PC-3 (cell line): ENCODE measurements at regions not wholly inside any gene's neighbourhood (a gene's known extent, or its start where the extent isn't known, plus 50 kb on each side); places are given as distances from the start of the nearest gene placed in this dataset.

Source experiments
- ATAC-seq: fragments of 200-7000 bp; cut with Tn5 transposase; 2 replicates; pipeline ENCODE4 v1.9.1; 2020; ENCODE audit warnings: mild to moderate bottlenecking, moderate library complexity
- BruUV-seq: library from RNA; stranded (reverse); fragments of 400-500 nt; replicated peaks from 2 replicates; lab custom pipeline; 2021; lab: Mats Ljungman, UMichigan
- CTCF ChIA-PET: fragments of 300-600 bp; sonication (Branson Sonifier 250); formaldehyde crosslinking; loops from one replicate; lab custom pipeline; 2022; ENCODE audit warnings: antibody characterized with exemption; lab: Charles Lee
- POLR2A ChIA-PET: fragments of 300-600 bp; sonication (Branson Sonifier 250); formaldehyde crosslinking; loops from one replicate; lab custom pipeline; 2022; ENCODE audit warnings: antibody characterized with exemption; ENCODE audit not compliant: unreplicated experiment; lab: Charles Lee
- DNase-seq: peaks from one replicate; pipeline ENCODE4 v3.0.0-alpha.2; 2015
- H2AFZ ChIP-seq: fragments of 300-600 bp; sonication (generic); 2 replicates; pipeline ENCODE4 v1.6.0; 2016; ENCODE audit warnings: antibody characterized with exemption, low read length
- H3F3A ChIP-seq: fragments of 300-600 bp; sonication (generic); one replicate; pipeline ENCODE4 v1.6.0; 2017; ENCODE audit warnings: antibody characterized with exemption, low read length, control low read depth, mild to moderate bottlenecking; ENCODE audit not compliant: unreplicated experiment
- H3K27ac ChIP-seq: fragments of 300-600 bp; sonication (generic); 2 replicates; pipeline ENCODE4 v1.5.1; 2016; ENCODE audit warnings: mild to moderate bottlenecking, low read length
- H3K27me3 ChIP-seq: fragments of 300-600 bp; sonication (generic); 2 replicates; pipeline ENCODE4 v1.6.1; 2016; ENCODE audit warnings: low read length, mixed read lengths
- H3K36me3 ChIP-seq: fragments of 300-600 bp; sonication (generic); 2 replicates; pipeline ENCODE4 v1.6.1; 2016; ENCODE audit warnings: low read depth, mixed run types, low read length, mixed read lengths
- H3K4me1 ChIP-seq: fragments of 300-600 bp; sonication (generic); 2 replicates; pipeline ENCODE4 v1.5.1; 2016; ENCODE audit warnings: low read length; ENCODE audit not compliant: insufficient read depth
- H3K4me2 ChIP-seq: fragments of 300-600 bp; sonication (generic); 2 replicates; pipeline ENCODE4 v1.6.0; 2016; ENCODE audit warnings: low read length
- H3K4me3 ChIP-seq: fragments of 300-600 bp; sonication (generic); 2 replicates; pipeline ENCODE4 v1.5.1; 2016; ENCODE audit warnings: mild to moderate bottlenecking, low read length, mixed read lengths
- H3K79me2 ChIP-seq: fragments of 300-600 bp; sonication (generic); 2 replicates; pipeline ENCODE4 v1.6.1; 2017; ENCODE audit warnings: low read length, mixed read lengths
- H3K9ac ChIP-seq: fragments of 300-600 bp; sonication (generic); 2 replicates; pipeline ENCODE4 v1.6.0; 2016; ENCODE audit warnings: mild to moderate bottlenecking, low read length
- H3K9me2 ChIP-seq: fragments of 300-600 bp; sonication (generic); replicated peaks from 2 replicates; pipeline ENCODE4 v1.6.1; 2016; ENCODE audit warnings: mixed run types, low read length, mixed read lengths
- H3K9me3 ChIP-seq: fragments of 300-600 bp; sonication (generic); 2 replicates; pipeline ENCODE4 v1.6.1; 2016; ENCODE audit warnings: low read length, mixed read lengths
- H4K20me1 ChIP-seq: fragments of 300-600 bp; sonication (generic); 2 replicates; pipeline ENCODE4 v1.6.1; 2016; ENCODE audit warnings: low read length, mixed read lengths
- EZH2 ChIP-seq: fragments of 300-600 bp; sonication (generic); IDR thresholded peaks from one replicate; pipeline ENCODE4 v1.6.1; 2017; ENCODE audit warnings: antibody characterized with exemption, mild to moderate bottlenecking, low read length; ENCODE audit not compliant: unreplicated experiment
- EZH2phosphoT487 ChIP-seq: fragments of 300-600 bp; sonication (generic); IDR thresholded peaks from 2 replicates; pipeline ENCODE4 v1.6.1; 2018; ENCODE audit warnings: mild to moderate bottlenecking, antibody characterized with exemption, low read length, borderline replicate concordance
- intact Hi-C: fragments of 100-400 bp; cut with micrococcal nuclease; formaldehyde crosslinking; loops from 2 replicates; pipeline ENCODE4 v1.9.0; 2023
- TF ChIP-seq, protein P1 (sequence below): fragments of 300-600 bp; sonication (generic); conservative IDR thresholded peaks from 2 replicates; pipeline ENCODE4 v1.5.1; 2017; ENCODE audit warnings: antibody characterized with exemption, low read depth, mild to moderate bottlenecking, low read length

DNA sequence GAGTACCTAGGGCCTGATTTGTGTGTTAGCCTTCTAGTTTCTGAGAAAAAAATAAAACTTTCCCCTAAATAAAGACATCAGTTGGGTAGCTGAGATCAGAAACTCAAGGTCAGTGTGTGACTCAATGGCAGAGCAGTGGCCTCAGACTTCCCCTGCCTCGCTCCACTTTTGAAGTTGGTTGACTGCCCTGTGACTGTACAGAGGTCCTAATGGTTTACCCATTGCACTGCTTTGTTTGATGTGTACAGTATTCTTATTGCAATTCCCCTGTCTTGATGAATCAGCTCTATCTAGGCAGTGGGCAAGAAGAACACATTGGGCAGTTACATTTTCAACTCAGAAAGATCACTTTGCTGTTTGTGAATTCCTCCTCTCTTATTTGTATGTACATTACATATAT lies 315.7 kb downstream of the KCNS3 start:
- TF ChIP-seq EZH2phosphoT487 (no peak), EZH2 (no peak)
- TF ChIP-seq, protein P1, sequence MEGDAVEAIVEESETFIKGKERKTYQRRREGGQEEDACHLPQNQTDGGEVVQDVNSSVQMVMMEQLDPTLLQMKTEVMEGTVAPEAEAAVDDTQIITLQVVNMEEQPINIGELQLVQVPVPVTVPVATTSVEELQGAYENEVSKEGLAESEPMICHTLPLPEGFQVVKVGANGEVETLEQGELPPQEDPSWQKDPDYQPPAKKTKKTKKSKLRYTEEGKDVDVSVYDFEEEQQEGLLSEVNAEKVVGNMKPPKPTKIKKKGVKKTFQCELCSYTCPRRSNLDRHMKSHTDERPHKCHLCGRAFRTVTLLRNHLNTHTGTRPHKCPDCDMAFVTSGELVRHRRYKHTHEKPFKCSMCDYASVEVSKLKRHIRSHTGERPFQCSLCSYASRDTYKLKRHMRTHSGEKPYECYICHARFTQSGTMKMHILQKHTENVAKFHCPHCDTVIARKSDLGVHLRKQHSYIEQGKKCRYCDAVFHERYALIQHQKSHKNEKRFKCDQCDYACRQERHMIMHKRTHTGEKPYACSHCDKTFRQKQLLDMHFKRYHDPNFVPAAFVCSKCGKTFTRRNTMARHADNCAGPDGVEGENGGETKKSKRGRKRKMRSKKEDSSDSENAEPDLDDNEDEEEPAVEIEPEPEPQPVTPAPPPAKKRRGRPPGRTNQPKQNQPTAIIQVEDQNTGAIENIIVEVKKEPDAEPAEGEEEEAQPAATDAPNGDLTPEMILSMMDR: no peak
- intact Hi-C loops: no loop called here
- Histone ChIP-seq H3K9me2 (no peaks in the 10 kb centered on the region), H3K9ac (no peak overlapping the region), H3K36me3 (no peaks in the 10 kb centered on the region), H3K27ac (no peak overlapping the region), H3K4me1 (no peaks in the 10 kb centered on the region; the same call in 1 of the 2 replicates), H3K4me2 (no peak overlapping the region), H3F3A (no peaks in the 10 kb centered on the region), H3K27me3 (peaks cover 4% of the 10 kb centered on the region; the same call in 1 of the 2 replicates), H3K4me3 (no peak overlapping the region), H2AFZ (no peak overlapping the region), H3K9me3 (no peaks in the 10 kb centered on the region), H3K79me2 (no peaks in the 10 kb centered on the region), H4K20me1 (no peaks in the 10 kb centered on the region)
- DNase-seq: no peak
- POLR2A ChIA-PET: no interaction called here
- no TSS peak for BruUV-seq
- ATAC-seq: no peak
- CTCF ChIA-PET: no interaction called here

DNA sequence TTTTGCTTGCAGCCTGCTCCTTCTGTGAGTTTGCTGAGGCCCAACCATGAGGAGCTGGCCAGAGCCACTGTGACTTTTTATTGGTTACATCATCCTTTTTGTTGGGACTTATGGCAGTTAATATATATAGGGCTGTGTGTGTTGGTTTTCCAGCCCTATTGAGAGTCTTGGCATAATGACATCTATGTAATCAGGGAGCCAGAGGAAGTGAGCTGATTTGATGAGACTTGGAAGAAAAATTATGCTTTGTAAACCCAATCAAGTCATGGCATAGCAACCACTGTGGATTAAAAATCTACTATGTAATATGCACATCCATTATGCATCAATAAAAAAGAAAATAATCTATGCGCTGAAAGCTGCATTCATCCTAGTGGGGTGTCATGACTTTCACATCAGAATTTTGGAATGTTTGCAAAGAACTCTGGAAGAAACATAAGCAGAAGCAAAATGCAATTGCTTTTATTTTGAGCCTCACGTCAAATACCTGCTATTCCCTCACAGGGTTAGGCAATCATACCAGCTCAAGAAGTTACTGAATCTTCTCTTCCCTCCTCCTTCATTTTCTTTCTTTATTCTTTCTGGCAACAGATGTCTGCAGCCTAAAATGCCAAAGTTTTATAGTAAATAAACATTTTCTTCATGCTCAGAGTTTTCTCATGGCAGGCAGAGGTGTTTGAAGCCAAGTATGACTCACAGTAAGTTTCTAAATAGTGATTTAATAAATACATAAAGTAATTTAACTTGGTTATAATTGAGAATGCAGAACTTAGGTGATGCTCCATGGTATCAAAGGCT lies 308.5 kb downstream of the KCNS3 start:
- no TSS peak for BruUV-seq
- H3K9ac ChIP-seq: no peak overlapping the region
- ATAC-seq (no peak), DNase-seq (no peak)
- H4K20me1 ChIP-seq: no peaks in the 10 kb centered on the region
- H3K36me3 ChIP-seq: no peaks in the 10 kb centered on the region
- H3K4me3 ChIP-seq: no peak overlapping the region
- POLR2A ChIA-PET: no interaction called here
- no peak overlapping the region for H2AFZ ChIP-seq
- no peak for TF ChIP-seq EZH2
- TF ChIP-seq, protein P1: no peak
- no peaks in the 10 kb centered on the region for H3K79me2 ChIP-seq
- CTCF ChIA-PET: no interaction called here
- intact Hi-C loops: no loop called here
- H3K9me3 ChIP-seq: no peaks in the 10 kb centered on the region
- H3K4me2 ChIP-seq: no peak overlapping the region
- H3K27me3 ChIP-seq: no peaks in the 10 kb centered on the region
- no peaks in the 10 kb centered on the region for H3K4me1 ChIP-seq
- no peaks in the 10 kb centered on the region for H3K9me2 ChIP-seq
- H3F3A ChIP-seq: no peaks in the 10 kb centered on the region
- H3K27ac ChIP-seq: no peak overlapping the region

DNA sequence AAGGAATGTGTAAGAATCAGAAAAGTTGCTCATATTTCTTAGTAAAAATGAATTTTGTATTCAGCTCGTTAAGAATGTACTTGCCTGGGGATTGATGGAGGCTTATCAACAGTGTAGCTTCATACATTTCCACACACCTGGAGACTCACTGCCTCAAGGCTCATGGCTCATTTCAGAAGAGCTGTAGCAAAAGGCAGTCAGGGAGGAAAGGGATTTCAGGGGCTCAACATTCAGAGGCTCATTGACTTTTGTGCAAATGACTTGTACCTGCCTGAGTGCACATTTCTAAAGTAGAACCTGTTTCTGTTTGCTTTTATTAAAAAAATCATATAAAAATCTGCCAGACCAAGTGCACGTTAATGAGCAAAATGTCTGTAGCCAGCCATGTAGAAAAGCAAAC lies 304.4 kb downstream of the KCNS3 start:
- ChIA-PET CTCF (no interaction called here), POLR2A (no interaction called here)

More for the DNA sequence above, 304.4 kb downstream of the KCNS3 start:
- no peak for DNase-seq
- H3F3A ChIP-seq: no peaks in the 10 kb centered on the region
- H3K79me2 ChIP-seq: no peaks in the 10 kb centered on the region
- no peak overlapping the region for H3K27ac ChIP-seq
- H3K9me2 ChIP-seq: no peaks in the 10 kb centered on the region
- no peaks in the 10 kb centered on the region for H3K9me3 ChIP-seq
- H3K36me3 ChIP-seq: no peaks in the 10 kb centered on the region
- no peaks in the 10 kb centered on the region for H3K27me3 ChIP-seq
- no peak overlapping the region for H2AFZ ChIP-seq
- no TSS peak for BruUV-seq
- TF ChIP-seq, protein P1: no peak
- no peak for TF ChIP-seq EZH2
- TF ChIP-seq EZH2phosphoT487: no peak
- no peak overlapping the region for H3K9ac ChIP-seq
- H3K4me3 ChIP-seq: no peak overlapping the region
- intact Hi-C loops: no loop called here
- no peak overlapping the region for H3K4me2 ChIP-seq
- peaks cover 19% of the 10 kb centered on the region for H3K4me1 ChIP-seq
- ATAC-seq: no peak
- H4K20me1 ChIP-seq: no peaks in the 10 kb centered on the region
